22Rv1 (cell line): ENCODE measurements at regions not wholly inside any gene's neighbourhood (a gene's known extent, or its start where the extent isn't known, plus 50 kb on each side); places are given as distances from the start of the nearest gene placed in this dataset.

Source experiments
- ZFX ChIP-seq: fragments of 450-650 bp; IDR thresholded peaks from 2 replicates; pipeline ENCODE4 v1.6.1; 2017; ENCODE audit warnings: antibody characterized with exemption, borderline replicate concordance
- TF ChIP-seq, protein P1 (sequence below): fragments of 450-650 bp; IDR thresholded peaks from 2 replicates; pipeline ENCODE4 v1.5.1; 2017; ENCODE audit warnings: mild to moderate bottlenecking

DNA sequence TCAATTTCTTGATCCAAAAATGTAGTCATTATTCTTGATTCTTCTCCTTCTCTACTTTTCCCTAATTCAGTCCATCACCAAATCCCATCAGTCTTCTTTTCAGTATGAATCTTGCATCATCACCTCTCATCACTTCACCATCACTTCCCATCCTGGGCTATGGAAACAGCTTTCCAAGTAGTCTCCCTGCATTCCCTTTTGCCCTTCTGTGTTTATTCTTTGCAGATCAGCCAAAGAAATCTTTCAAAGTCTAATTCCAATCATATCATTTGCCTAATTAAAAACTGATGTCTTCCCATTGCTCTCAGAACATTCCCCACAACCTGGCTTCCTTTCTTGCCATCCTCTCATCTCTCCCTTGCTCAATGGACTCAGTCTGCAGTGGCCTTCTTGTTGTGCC, 201.7 kb upstream of the ADAMTS3 start:
- TF ChIP-seq, protein P1, sequence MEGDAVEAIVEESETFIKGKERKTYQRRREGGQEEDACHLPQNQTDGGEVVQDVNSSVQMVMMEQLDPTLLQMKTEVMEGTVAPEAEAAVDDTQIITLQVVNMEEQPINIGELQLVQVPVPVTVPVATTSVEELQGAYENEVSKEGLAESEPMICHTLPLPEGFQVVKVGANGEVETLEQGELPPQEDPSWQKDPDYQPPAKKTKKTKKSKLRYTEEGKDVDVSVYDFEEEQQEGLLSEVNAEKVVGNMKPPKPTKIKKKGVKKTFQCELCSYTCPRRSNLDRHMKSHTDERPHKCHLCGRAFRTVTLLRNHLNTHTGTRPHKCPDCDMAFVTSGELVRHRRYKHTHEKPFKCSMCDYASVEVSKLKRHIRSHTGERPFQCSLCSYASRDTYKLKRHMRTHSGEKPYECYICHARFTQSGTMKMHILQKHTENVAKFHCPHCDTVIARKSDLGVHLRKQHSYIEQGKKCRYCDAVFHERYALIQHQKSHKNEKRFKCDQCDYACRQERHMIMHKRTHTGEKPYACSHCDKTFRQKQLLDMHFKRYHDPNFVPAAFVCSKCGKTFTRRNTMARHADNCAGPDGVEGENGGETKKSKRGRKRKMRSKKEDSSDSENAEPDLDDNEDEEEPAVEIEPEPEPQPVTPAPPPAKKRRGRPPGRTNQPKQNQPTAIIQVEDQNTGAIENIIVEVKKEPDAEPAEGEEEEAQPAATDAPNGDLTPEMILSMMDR = no peak
- TF ChIP-seq ZFX = no peak
